ENCODE measurements at regions not wholly inside any gene's neighbourhood (a gene's known extent, or its start where the extent isn't known, plus 50 kb on each side); places are given as distances from the start of the nearest gene placed in this dataset.
A peak's percentile ranks its signal among the peaks of the same experiment; 100 is the strongest.

DNA sequence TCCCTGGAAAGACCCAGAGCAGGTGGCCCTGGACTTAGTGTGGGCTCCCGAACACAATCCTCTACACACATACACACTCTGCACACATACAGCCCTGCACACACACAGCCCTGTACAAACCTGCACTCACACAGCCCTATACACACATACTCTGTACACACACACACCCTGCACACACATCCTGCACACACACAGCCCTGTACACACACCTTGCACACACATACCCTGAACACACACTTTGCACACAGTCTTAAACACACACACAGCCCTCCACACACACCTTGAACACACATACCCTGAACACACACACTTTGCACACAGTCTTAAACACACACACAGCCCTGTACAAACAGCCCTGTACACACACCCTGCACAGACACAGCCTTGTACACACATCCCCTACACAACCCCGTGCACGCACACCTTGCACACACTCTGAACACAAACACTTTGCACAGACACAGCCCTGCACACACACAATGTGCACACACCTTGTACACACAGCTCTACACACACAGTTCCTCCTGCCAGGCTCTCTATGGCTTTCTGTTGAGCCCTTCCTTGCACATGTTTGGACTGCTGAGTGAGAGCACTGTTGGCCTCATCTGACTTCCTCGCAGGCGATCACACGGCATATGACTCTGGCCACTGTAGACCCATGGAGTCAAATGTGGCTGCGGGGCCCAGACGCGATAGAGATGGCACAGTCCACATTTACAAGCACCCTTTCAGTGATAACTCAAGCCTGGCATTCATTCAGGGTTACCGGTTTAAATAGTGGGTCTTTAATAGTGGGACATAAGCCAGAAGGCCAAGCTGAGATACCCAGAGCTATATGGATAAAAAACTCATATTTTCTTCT, 245.7 kb upstream of the IRX1 start:
- H3K14ac ChIP-seq (ENCODE audit: insufficient read length), result peak overlapping the region; percentile 84
- H3K23ac ChIP-seq (ENCODE audit: insufficient read length), result no peak overlapping the region
- CTCF ChIA-PET (ENCODE audit: partially characterized antibody), result no interaction called here
- H3K79me1 ChIP-seq (ENCODE audit: low read depth, low read length), result no peaks in the 10 kb centered on the region; the same call in 1 of the 2 replicates
- no peaks in the 10 kb centered on the region for H3K23me2 ChIP-seq (ENCODE audit: low read depth, low read length)
- H3K27me3 ChIP-seq (replicated peaks in 1 of 4; ENCODE audit: control insufficient read depth in 3 of 4, extremely low read depth in 1 of 4, insufficient read depth in 3 of 4, low read length in 3 of 4), result no peaks in the 10 kb centered on the region
- H3K4ac ChIP-seq (replicated peaks; ENCODE audit: insufficient read length, low read depth, low read length), result peak overlapping the region; percentile 35
- H3K56ac ChIP-seq (replicated peaks; ENCODE audit: insufficient read length, low read depth, low read length), result no peak overlapping the region
- H3K79me2 ChIP-seq (ENCODE audit: control insufficient read depth in 1 of 2, insufficient read depth in 2 of 2, low read length in 2 of 2), result no peaks in the 10 kb centered on the region
- no peak overlapping the region for H2AFZ ChIP-seq (ENCODE audit: low read length)
- H4K20me1 ChIP-seq (replicated peaks in 1 of 2; ENCODE audit: control insufficient read depth in 1 of 2, insufficient read depth in 2 of 2, low read length in 2 of 2), result no peaks in the 10 kb centered on the region
- H3K4me1 ChIP-seq (replicated peaks in 1 of 4; ENCODE audit: control insufficient read depth in 3 of 4, insufficient read depth in 4 of 4, low read length in 3 of 4), result no peaks in the 10 kb centered on the region; a peak in 1 of 7 replicates
- H3K36me3 ChIP-seq (ENCODE audit: control insufficient read depth in 2 of 4, insufficient read depth in 4 of 4, low read length in 3 of 4), result no peaks in the 10 kb centered on the region
- H2AK5ac ChIP-seq (ENCODE audit: low read depth, low read length), result 0 out of 2 replicates have a peak overlapping the region, but pooled peaks have one; percentile 60
- no peak overlapping the region for H3K27ac ChIP-seq (ENCODE audit: low read depth, low read length)
- H2BK120ac ChIP-seq (replicated peaks; ENCODE audit: low read depth, low read length), result no peak overlapping the region
- no peak overlapping the region for H3K4me3 ChIP-seq (ENCODE audit: extremely low read depth in 1 of 4, insufficient read depth in 2 of 4, low read depth in 3 of 4, low read length in 4 of 4)
- peak overlapping the region; percentile 51 for H4K91ac ChIP-seq (replicated peaks; ENCODE audit: insufficient read length, low read length)
- FAIRE-seq (no peak), DNase-seq (ENCODE audit: low read depth in 1 of 2, low spot score in 2 of 2) (no peak)
- H3K18ac ChIP-seq (ENCODE audit: extremely low read depth, low read length), result no peak overlapping the region
- WGBS, 2 experiments (ENCODE audit: extremely low coverage in 1 of 2, insufficient coverage in 1 of 2, insufficient read length in 1 of 2, insufficient replicate concordance in 2 of 2, low coverage in 1 of 2, low lambda C conversion rate in 2 of 2, missing lambda C conversion rate in 1 of 2), result 91% methylated on average over 10 of the region's 10 CpGs; no CpG with 5 or more reads in 1 of the 2 experiments
- POLR2A ChIA-PET (ENCODE audit: partially characterized antibody), result no interaction called here
- 0 out of 2 replicates have a peak overlapping the region, but pooled peaks have one; percentile 16 for H2BK5ac ChIP-seq (ENCODE audit: low read depth, low read length)
- 0 out of 2 replicates have a peak overlapping the region, but pooled peaks have one; percentile 72 for H2BK15ac ChIP-seq (ENCODE audit: low read length)
- peak overlapping the region; percentile 60; the same call in 1 of the 2 replicates for H2BK12ac ChIP-seq (ENCODE audit: low read depth, low read length)
- H2BK20ac ChIP-seq (ENCODE audit: low read length), result peak overlapping the region; percentile 72; the same call in 1 of the 2 replicates
- no peak overlapping the region for H4K8ac ChIP-seq (ENCODE audit: extremely low read depth, insufficient read depth, low read length)
- H3K9ac ChIP-seq (replicated peaks in 1 of 4; ENCODE audit: extremely low read depth in 1 of 4, low read depth in 3 of 4, low read length in 3 of 4), result no peak overlapping the region
- no peaks in the 10 kb centered on the region for H3K9me3 ChIP-seq (ENCODE audit: insufficient read depth in 2 of 2, low read depth in 1 of 2, low read length in 1 of 2)
- no peak overlapping the region for H3K4me2 ChIP-seq (ENCODE audit: insufficient read depth in 1 of 2, low read depth in 2 of 2, low read length in 2 of 2)
- H4K5ac ChIP-seq (ENCODE audit: insufficient read length, low read depth, low read length), result no peak overlapping the region
- TF ChIP-seq GABPA (IDR thresholded peaks at IDR 0.05; ENCODE audit: borderline replicate concordance, insufficient read depth, low read length) (no peak), POLR2A (IDR thresholded peaks at IDR 0.05; ENCODE audit: control extremely low read depth in 1 of 2, low read depth in 2 of 2, low read length in 2 of 2) (no peak), TCF12 (IDR thresholded peaks at IDR 0.05; ENCODE audit: low read depth, low read length) (no peak), RAD21 (IDR thresholded peaks at IDR 0.05 in 1 of 2, conservative IDR thresholded peaks at IDR 0.05 in 1 of 2; ENCODE audit: low read depth in 2 of 2, low read length in 2 of 2) (no peak), SIRT6 (IDR thresholded peaks at IDR 0.05; ENCODE audit: low read length) (no peak), CBX8 (IDR thresholded peaks at IDR 0.05; ENCODE audit: borderline replicate concordance, low read depth, low read length) (no peak), CEBPB (IDR thresholded peaks at IDR 0.05; ENCODE audit: low read depth, low read length) (no peak), BACH1 (IDR thresholded peaks at IDR 0.05; ENCODE audit: low read length) (no peak), TEAD4 (IDR thresholded peaks at IDR 0.05; ENCODE audit: low read depth, low read length) (no peak), CTBP2 (IDR thresholded peaks at IDR 0.05; ENCODE audit: borderline replicate concordance, insufficient read depth, insufficient read length, low read length) (no peak), SRF (IDR thresholded peaks at IDR 0.05; ENCODE audit: low read depth, low read length) (no peak), CREB1 (IDR thresholded peaks at IDR 0.05) (no peak)
- TF ChIP-seq, protein P1, sequence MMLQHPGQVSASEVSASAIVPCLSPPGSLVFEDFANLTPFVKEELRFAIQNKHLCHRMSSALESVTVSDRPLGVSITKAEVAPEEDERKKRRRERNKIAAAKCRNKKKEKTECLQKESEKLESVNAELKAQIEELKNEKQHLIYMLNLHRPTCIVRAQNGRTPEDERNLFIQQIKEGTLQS (IDR thresholded peaks at IDR 0.05; ENCODE audit: insufficient read depth, low read depth, low read length), result no peak
